Adrenal gland (tissue), 5 donors: ENCODE measurements at regions not wholly inside any gene's neighbourhood (a gene's known extent, or its start where the extent isn't known, plus 50 kb on each side); places are given as distances from the start of the nearest gene placed in this dataset.

ENCODE experiments used
- CTCF ChIP-seq, 6 experiments: fragments of 450-650 bp in 4 of 6; fragments of 200-600 bp in 2 of 6; sonication (generic) in 1 of 6; IDR thresholded peaks; 1 replicate in 5 of 6; 2 replicates in 1 of 6; pipeline versions ENCODE4 v1.5.1 to v1.8.0; 2016 to 2021; ENCODE audit warnings: antibody characterized with exemption in 6 of 6, mild to moderate bottlenecking in 2 of 6, moderate library complexity in 1 of 6
- POLR2A ChIP-seq, 2 donors: fragments of 450-650 bp; IDR thresholded peaks; one replicate each; pipeline ENCODE4 v1.6.1; 2017; ENCODE audit warnings: antibody characterized with exemption in 2 of 2, mild to moderate bottlenecking in 2 of 2, moderate library complexity in 1 of 2
- donor health status: DM: no; HTN: no; CAD: no.

- TF ChIP-seq POLR2A (IDR thresholded peaks at IDR 0.05) (no peak), CTCF (IDR thresholded peaks at IDR 0.05) (no peak)
Observed at GRCh38 chr2:239727182-239727775, 297.9 kb downstream of the NDUFA10 start.
